ENCODE measurements at regions not wholly inside any gene's neighbourhood (a gene's known extent, or its start where the extent isn't known, plus 50 kb on each side); places are given as distances from the start of the nearest gene placed in this dataset.

- no peak for TF ChIP-seq CHAMP1 (IDR thresholded peaks at IDR 0.05)
- TF ChIP-seq FUS (optimal IDR thresholded peaks at IDR 0.05; ENCODE audit: low read depth, low read length), result no peak
- TF ChIP-seq YBX1 (IDR thresholded peaks at IDR 0.05), result no peak
- TF ChIP-seq NELFE (IDR thresholded peaks at IDR 0.05; ENCODE audit: insufficient read depth, insufficient read length), result no peak
- peak; percentile 68; the same call in 1 of the 2 replicates for TF ChIP-seq ZNF592 (IDR thresholded peaks at IDR 0.05)
- TF ChIP-seq TARDBP (IDR thresholded peaks at IDR 0.05), result no peak
- TF ChIP-seq ZNF512 (tag; IDR thresholded peaks at IDR 0.05), result 0 out of 2 replicates have a peak, but pooled peaks have one; percentile 9
- no peak for TF ChIP-seq PCBP2 (IDR thresholded peaks at IDR 0.05; ENCODE audit: low read depth, low read length, poor library complexity, severe bottlenecking)
- TF ChIP-seq ZNF589 (CRISPR knock-in tag; IDR thresholded peaks at IDR 0.05; ENCODE audit: low read depth), result no peak; the same call in 1 of the 2 replicates
- no peak for TF ChIP-seq TAF15 (IDR thresholded peaks at IDR 0.05; ENCODE audit: low read depth, low read length)
- TF ChIP-seq ZNF282 (CRISPR knock-in tag; IDR thresholded peaks at IDR 0.05), result no peak
- no peak for TF ChIP-seq ZNF121 (CRISPR knock-in tag; conservative IDR thresholded peaks at IDR 0.05)
- TF ChIP-seq CCNT2 (IDR thresholded peaks at IDR 0.05; ENCODE audit: borderline replicate concordance, extremely low read depth, insufficient read length, low read depth, low read length), result peak; percentile 36
- TF ChIP-seq HDAC2 (IDR thresholded peaks at IDR 0.05), result no peak; the same call in 1 of the 2 replicates
- TF ChIP-seq ATF4 (CRISPR knock-in tag; IDR thresholded peaks at IDR 0.05), result no peak
- TF ChIP-seq KDM4B (IDR thresholded peaks at IDR 0.05; ENCODE audit: borderline replicate concordance in 2 of 2, low read depth in 1 of 2), result no peak
- TF ChIP-seq NFXL1 (CRISPR knock-in tag; IDR thresholded peaks at IDR 0.05), result no peak
- peak; percentile 39 to 64; a peak in 2 of 4 replicates for TF ChIP-seq TRIM24 (IDR thresholded peaks at IDR 0.05)
- TF ChIP-seq BCL6 (CRISPR knock-in tag; IDR thresholded peaks at IDR 0.05), result no peak
- no peak for TF ChIP-seq RBM34 (IDR thresholded peaks at IDR 0.05; ENCODE audit: borderline replicate concordance, insufficient read depth, low read length)
These were observed 238.7 kb upstream of the P2RY1 start (continued) for GRCh38 chr3:152595975-152596821.

All from K562 (cell line).